Endothelial cell of umbilical vein (primary cell): ENCODE measurements at regions not wholly inside any gene's neighbourhood (a gene's known extent, or its start where the extent isn't known, plus 50 kb on each side); places are given as distances from the start of the nearest gene placed in this dataset.

ENCODE experiments used
- BruUV-seq: library from RNA; stranded (reverse); fragments of 400-500 nt; replicated peaks from 2 replicates; lab custom pipeline; 2021; lab: Mats Ljungman, UMichigan
- CTCF ChIA-PET: fragments of 300-600, 350-600 bp; sonication (Branson Sonifier 250); formaldehyde crosslinking; loops from one replicate; lab custom pipeline; 2021; ENCODE audit warnings: antibody characterized with exemption, inconsistent platforms; lab: Charles Lee
- POLR2A ChIA-PET: fragments of 300-600, 350-600 bp; sonication (Branson Sonifier 250); formaldehyde crosslinking; loops from one replicate; lab custom pipeline; 2021; ENCODE audit warnings: antibody characterized with exemption, inconsistent platforms; lab: Charles Lee
- DNase-seq: peaks from one replicate; pipeline ENCODE4 v3.0.0-alpha.2; 2011; ENCODE audit warnings: low read depth, low spot score
- FAIRE-seq: peaks from 2 replicates; lab custom pipeline; 2011; peaks lifted over from hg19 to GRCh38; lab: Jason Lieb, UNC
- H2AFZ ChIP-seq: 2 replicates; pipeline ENCODE4 v1.6.0; 2012; ENCODE audit warnings: low read depth, low read length, control low read depth, inconsistent platforms
- H3K27ac ChIP-seq: 2 replicates; pipeline ENCODE4 v1.5.1; 2011; ENCODE audit warnings: low read depth, mild to moderate bottlenecking, control low read depth, low read length, moderate library complexity; ENCODE audit not compliant: insufficient read depth
- H3K27me3 ChIP-seq, 2 experiments: 2 replicates each; pipeline versions ENCODE4 v1.6.0 to v1.6.1; 2011; ENCODE audit warnings: low read length in 2 of 2, mixed read lengths in 1 of 2; ENCODE audit not compliant: control insufficient read depth in 2 of 2, insufficient read depth in 2 of 2
- H3K36me3 ChIP-seq, 2 experiments: 2 replicates in 1 of 2; 3 replicates in 1 of 2; pipeline ENCODE4 v1.5.1; 2011; ENCODE audit warnings: low read length in 2 of 2, mild to moderate bottlenecking in 1 of 2, moderate library complexity in 1 of 2; ENCODE audit not compliant: control insufficient read depth in 2 of 2, insufficient read depth in 2 of 2; ENCODE audit errors: extremely low read depth in 1 of 2
- H3K4me1 ChIP-seq: 3 replicates; pipeline ENCODE4 v1.5.1; 2011; ENCODE audit warnings: mild to moderate bottlenecking, low read length; ENCODE audit not compliant: control insufficient read depth, insufficient read depth; ENCODE audit errors: extremely low read depth
- H3K4me2 ChIP-seq: 2 replicates; pipeline ENCODE4 v1.6.1; 2011; ENCODE audit warnings: low read length, control low read depth, mixed read lengths; ENCODE audit not compliant: insufficient read depth
- H3K4me3 ChIP-seq, 3 experiments: fragments of 200-600 bp in 1 of 3; sonication (generic), shearing (Covaris generic) in 1 of 3; replicated peaks in 1 of 3; 2 replicates each; pipeline ENCODE4 v1.5.1; 2011 to 2016; ENCODE audit warnings: control low read depth in 3 of 3, low read length in 3 of 3, mild to moderate bottlenecking in 2 of 3, inconsistent platforms in 1 of 3, low read depth in 1 of 3, moderate library complexity in 1 of 3; ENCODE audit not compliant: insufficient read depth in 1 of 3
- H3K79me2 ChIP-seq: 2 replicates; pipeline ENCODE4 v1.6.0; 2012; ENCODE audit warnings: low read length, inconsistent platforms; ENCODE audit not compliant: control insufficient read depth, insufficient read depth
- H3K9ac ChIP-seq: replicated peaks from 2 replicates; pipeline ENCODE3; 2011; ENCODE audit warnings: low read length, control low read depth; ENCODE audit not compliant: insufficient read depth; ENCODE audit errors: extremely low read depth
- H3K9me1 ChIP-seq: replicated peaks from 3 replicates; pipeline ENCODE4 v1.6.0; 2011; ENCODE audit warnings: mild to moderate bottlenecking, low read length; ENCODE audit not compliant: control insufficient read depth, insufficient read depth; ENCODE audit errors: extremely low read depth
- H3K9me3 ChIP-seq: replicated peaks from 2 replicates; pipeline ENCODE4 v1.5.1; 2012; ENCODE audit warnings: low read length, inconsistent platforms; ENCODE audit not compliant: control insufficient read depth, insufficient read depth
- H4K20me1 ChIP-seq: replicated peaks from 2 replicates; pipeline ENCODE3; 2011; ENCODE audit warnings: mild to moderate bottlenecking, low read length; ENCODE audit not compliant: control insufficient read depth, insufficient read depth; ENCODE audit errors: extremely low read depth
- CTCF ChIP-seq, 2 donors: IDR thresholded peaks; 1 replicate in 1 of 2; 2 replicates in 1 of 2; pipeline ENCODE4 v1.5.1; 2011; ENCODE audit warnings: low read length in 2 of 2, mild to moderate bottlenecking in 2 of 2, moderate library complexity in 2 of 2, control low read depth in 1 of 2, inconsistent platforms in 1 of 2, low read depth in 1 of 2; ENCODE audit not compliant: insufficient read depth in 1 of 2; ENCODE audit errors: extremely low read depth in 1 of 2
- EZH2 ChIP-seq: IDR thresholded peaks from 2 replicates; pipeline ENCODE4 v1.6.1; 2012; ENCODE audit warnings: borderline replicate concordance, low read depth, mild to moderate bottlenecking, moderate library complexity, low read length, inconsistent platforms; ENCODE audit not compliant: severe bottlenecking
- FOS ChIP-seq: IDR thresholded peaks from 2 replicates; pipeline ENCODE4 v1.6.1; 2011; ENCODE audit warnings: mild to moderate bottlenecking, low read length, moderate library complexity, borderline replicate concordance; ENCODE audit not compliant: insufficient read depth
- GATA2 ChIP-seq: IDR thresholded peaks from 2 replicates; pipeline ENCODE4 v1.7.0; 2011; ENCODE audit warnings: low read depth, mild to moderate bottlenecking, moderate library complexity, mixed read lengths, low read length; ENCODE audit not compliant: insufficient read length, insufficient read depth
- JUN ChIP-seq: IDR thresholded peaks from 2 replicates; pipeline ENCODE4 v1.6.1; 2011; ENCODE audit warnings: borderline replicate concordance, low read depth; ENCODE audit not compliant: insufficient read length, insufficient read depth
- MAX ChIP-seq: IDR thresholded peaks from 2 replicates; pipeline ENCODE4 v1.6.1; 2011; ENCODE audit not compliant: insufficient read depth, insufficient read length
- MYC ChIP-seq: IDR thresholded peaks from one replicate; pipeline ENCODE4 v1.6.1; 2011; ENCODE audit warnings: mild to moderate bottlenecking, low read depth, low read length
- POLR2A ChIP-seq: IDR thresholded peaks from 2 replicates; pipeline ENCODE4 v1.6.1; 2012; ENCODE audit warnings: low read depth, mild to moderate bottlenecking, control low read depth, low read length
- POLR2AphosphoS5 ChIP-seq: IDR thresholded peaks from 2 replicates; pipeline ENCODE4 v1.6.1; 2012; ENCODE audit warnings: low read depth, mild to moderate bottlenecking, control low read depth, low read length, moderate library complexity; ENCODE audit not compliant: insufficient read depth
- dilution Hi-C: fragments of 300-500 bp; cut with MboI; formaldehyde crosslinking; loops from one replicate; pipeline ENCODE4 v1.15.0; 2019; ENCODE audit warnings: low sequenced_read_pairs; ENCODE audit not compliant: extremely low pct_ligation_motif_present
- intact Hi-C: fragments of 100-400 bp; cut with micrococcal nuclease; formaldehyde crosslinking; loops from one replicate; pipeline ENCODE4 v1.10.0; 2022

- Histone ChIP-seq H2AFZ (peak overlapping the region; percentile 21), H3K4me3 (no peak overlapping the region), H3K4me1 (peaks cover 2% of the 10 kb centered on the region), H3K27ac (peak overlapping the region; percentile 40), H3K9me3 (no peaks in the 10 kb centered on the region), H3K4me2 (peak overlapping the region; percentile 4), H3K9me1 (no peaks in the 10 kb centered on the region), H4K20me1 (no peaks in the 10 kb centered on the region), H3K36me3 (no peaks in the 10 kb centered on the region), H3K27me3 (no peaks in the 10 kb centered on the region), H3K79me2 (no peaks in the 10 kb centered on the region), H3K9ac (peak overlapping the region; percentile 47)
- ChIA-PET CTCF (no interaction called here), POLR2A (no interaction called here)
- TF ChIP-seq POLR2A (no peak), FOS (peak; percentile 18)
- intact Hi-C loops (no loop called here), dilution Hi-C loops (no loop called here)
- DNase-seq (peak; percentile 57), FAIRE-seq (no peak)
- BruUV-seq: no TSS peak
Observed at GRCh38 chr2:83368916-83369315, 1090.2 kb downstream of the SUCLG1 start.

- no peaks in the 10 kb centered on the region for H3K79me2 ChIP-seq
- H2AFZ ChIP-seq: no peak overlapping the region
- BruUV-seq: no TSS peak
- ChIA-PET POLR2A (no interaction called here), CTCF (no interaction called here)
- no peak for FAIRE-seq
- no peaks in the 10 kb centered on the region for H3K9me3 ChIP-seq
- no peaks in the 10 kb centered on the region for H3K9me1 ChIP-seq
- no peaks in the 10 kb centered on the region for H4K20me1 ChIP-seq
- H3K36me3 ChIP-seq: no peaks in the 10 kb centered on the region
- TF ChIP-seq MAX: no peak
- no peak for TF ChIP-seq POLR2A
- no peak for TF ChIP-seq GATA2
- TF ChIP-seq FOS: no peak
- no peak for TF ChIP-seq CTCF (IDR thresholded peaks at IDR 0.05; ENCODE audit: extremely low read depth in 1 of 2, insufficient read depth in 1 of 2, low read depth in 1 of 2, low read length in 2 of 2)
- no peak for TF ChIP-seq POLR2AphosphoS5
- no peak for TF ChIP-seq JUN
- TF ChIP-seq MYC: no peak
- TF ChIP-seq EZH2: no peak
- H3K4me2 ChIP-seq: no peak overlapping the region
- H3K27me3 ChIP-seq: no peaks in the 10 kb centered on the region
- intact Hi-C loops: no loop called here
- dilution Hi-C loops: no loop called here
- peak overlapping the region; percentile 40 for H3K27ac ChIP-seq
- H3K9ac ChIP-seq: peak overlapping the region; percentile 47
- H3K4me1 ChIP-seq: peaks cover 2% of the 10 kb centered on the region
- no peak for DNase-seq
- H3K4me3 ChIP-seq: no peak overlapping the region
Observed at GRCh38 chr2:83368461-83368860, 1090.6 kb downstream of the SUCLG1 start.
